ENCODE measurements at regions not wholly inside any gene's neighbourhood (a gene's known extent, or its start where the extent isn't known, plus 50 kb on each side); places are given as distances from the start of the nearest gene placed in this dataset.

DNA sequence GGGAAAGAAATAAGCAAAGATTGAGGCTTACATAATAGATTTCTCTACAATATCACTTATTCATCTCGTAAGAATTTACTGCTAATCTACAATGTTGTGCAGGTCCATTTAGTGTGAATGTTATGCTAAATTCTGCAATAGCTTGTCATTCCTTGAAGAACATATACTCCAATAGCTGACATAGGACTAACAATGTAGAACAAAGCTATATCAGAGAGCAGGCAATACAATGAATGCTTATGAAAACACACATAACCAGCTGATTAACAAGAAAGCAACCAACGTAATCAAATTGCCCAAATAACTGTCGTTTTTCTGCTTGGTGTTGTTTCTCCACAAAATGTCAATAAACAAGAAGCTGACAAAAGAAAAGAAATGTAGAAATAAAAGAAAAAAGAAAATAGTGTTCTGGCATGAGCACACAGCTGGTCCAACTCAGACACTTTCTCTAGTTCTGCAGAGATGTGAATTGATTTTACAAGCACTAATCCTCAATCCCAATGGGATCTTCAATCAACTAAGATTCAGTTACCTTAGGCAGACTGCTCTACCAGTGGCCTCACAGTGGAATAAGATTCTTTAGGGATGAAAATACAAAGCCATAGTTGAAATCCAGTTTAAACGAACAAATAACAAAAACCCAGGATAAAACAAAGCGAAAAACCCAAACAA lies 1024.7 kb upstream of the PIK3C3 start:
- TF ChIP-seq, protein P1, sequence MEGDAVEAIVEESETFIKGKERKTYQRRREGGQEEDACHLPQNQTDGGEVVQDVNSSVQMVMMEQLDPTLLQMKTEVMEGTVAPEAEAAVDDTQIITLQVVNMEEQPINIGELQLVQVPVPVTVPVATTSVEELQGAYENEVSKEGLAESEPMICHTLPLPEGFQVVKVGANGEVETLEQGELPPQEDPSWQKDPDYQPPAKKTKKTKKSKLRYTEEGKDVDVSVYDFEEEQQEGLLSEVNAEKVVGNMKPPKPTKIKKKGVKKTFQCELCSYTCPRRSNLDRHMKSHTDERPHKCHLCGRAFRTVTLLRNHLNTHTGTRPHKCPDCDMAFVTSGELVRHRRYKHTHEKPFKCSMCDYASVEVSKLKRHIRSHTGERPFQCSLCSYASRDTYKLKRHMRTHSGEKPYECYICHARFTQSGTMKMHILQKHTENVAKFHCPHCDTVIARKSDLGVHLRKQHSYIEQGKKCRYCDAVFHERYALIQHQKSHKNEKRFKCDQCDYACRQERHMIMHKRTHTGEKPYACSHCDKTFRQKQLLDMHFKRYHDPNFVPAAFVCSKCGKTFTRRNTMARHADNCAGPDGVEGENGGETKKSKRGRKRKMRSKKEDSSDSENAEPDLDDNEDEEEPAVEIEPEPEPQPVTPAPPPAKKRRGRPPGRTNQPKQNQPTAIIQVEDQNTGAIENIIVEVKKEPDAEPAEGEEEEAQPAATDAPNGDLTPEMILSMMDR (IDR thresholded peaks at IDR 0.05; ENCODE audit: extremely low read depth in 1 of 2, insufficient read depth in 1 of 2, low read depth in 1 of 2, low read length in 2 of 2), result no peak
- TF ChIP-seq FOS (IDR thresholded peaks at IDR 0.05; ENCODE audit: borderline replicate concordance, insufficient read depth, low read length), result no peak

All from endothelial cell of umbilical vein (primary cell).